Stimulated activated CD4-positive, alpha-beta T cell treated with anti-CD3 and anti-CD28 coated beads, Interleukin-12 subunit alpha, Interleukin-12 subunit beta, amount 100 ng/mL, for 48 hours (primary cell): ENCODE measurements at regions not wholly inside any gene's neighbourhood (a gene's known extent, or its start where the extent isn't known, plus 50 kb on each side); places are given as distances from the start of the nearest gene placed in this dataset.
"Not testable (repeated sequence)": the region's sequence is repeated elsewhere in the genome, so short reads cannot be mapped to it uniquely, and the experiment has no call there.

Experiments used
- DNase-seq, 3 donors: peaks; one replicate each; pipeline ENCODE4 v3.0.0-alpha.2; 2020; ENCODE audit warnings: low read depth in 2 of 3, low spot score in 1 of 3

- DNase-seq = no peak
These were observed 293.1 kb downstream of the TRIML1 start for GRCh38 chr4:188432328-188432727.

- DNase-seq = no peak
These were observed 294.6 kb downstream of the TRIML1 start for GRCh38 chr4:188433741-188434315.

DNA sequence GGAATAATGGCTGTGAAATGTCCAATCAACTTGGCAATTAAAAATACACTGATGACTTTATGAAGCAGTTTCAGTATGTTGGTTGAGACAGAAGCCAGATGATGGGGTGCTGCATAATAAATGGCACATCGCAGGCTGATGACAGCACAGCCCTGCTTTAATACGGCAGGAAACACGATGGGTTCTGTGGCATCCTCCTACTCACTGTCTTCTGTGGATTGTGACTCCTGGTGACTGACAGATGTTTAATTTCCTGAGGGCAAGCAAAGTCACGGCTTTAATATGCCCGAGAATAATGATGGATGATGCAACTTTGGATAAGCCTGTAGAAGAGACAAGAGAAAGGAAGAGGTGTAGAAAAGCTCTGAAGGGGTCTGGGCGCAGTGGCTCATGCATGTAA is 295.4 kb downstream of the TRIML1 start:
- DNase-seq = no peak

GRCh38 chr4:188435381-188435780 is 296.1 kb downstream of the TRIML1 start:
- no peak for DNase-seq

DNA sequence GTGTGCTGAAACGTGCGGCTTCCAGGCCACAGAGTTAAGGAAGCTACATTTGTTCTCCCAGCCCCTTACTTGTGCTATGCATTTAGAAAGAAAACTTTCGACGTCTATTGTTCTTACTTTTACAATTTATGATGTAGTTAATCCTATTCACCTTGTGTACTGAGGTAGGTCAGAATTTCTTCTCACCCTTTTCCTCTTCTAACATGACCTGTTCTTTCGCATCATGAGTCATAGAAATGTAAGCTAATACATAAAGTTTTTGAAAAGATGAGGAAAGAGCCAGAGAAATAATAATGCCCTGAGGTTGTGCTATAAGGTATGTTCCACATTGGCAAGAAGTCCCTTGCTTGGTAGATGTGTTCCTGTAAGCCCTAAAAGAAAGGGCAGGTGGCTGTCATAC is 298.3 kb downstream of the TRIML1 start:
- DNase-seq = no peak

- DNase-seq = not testable (repeated sequence)
These were observed 299.2 kb downstream of the TRIML1 start for GRCh38 chr4:188438391-188438824.

DNA sequence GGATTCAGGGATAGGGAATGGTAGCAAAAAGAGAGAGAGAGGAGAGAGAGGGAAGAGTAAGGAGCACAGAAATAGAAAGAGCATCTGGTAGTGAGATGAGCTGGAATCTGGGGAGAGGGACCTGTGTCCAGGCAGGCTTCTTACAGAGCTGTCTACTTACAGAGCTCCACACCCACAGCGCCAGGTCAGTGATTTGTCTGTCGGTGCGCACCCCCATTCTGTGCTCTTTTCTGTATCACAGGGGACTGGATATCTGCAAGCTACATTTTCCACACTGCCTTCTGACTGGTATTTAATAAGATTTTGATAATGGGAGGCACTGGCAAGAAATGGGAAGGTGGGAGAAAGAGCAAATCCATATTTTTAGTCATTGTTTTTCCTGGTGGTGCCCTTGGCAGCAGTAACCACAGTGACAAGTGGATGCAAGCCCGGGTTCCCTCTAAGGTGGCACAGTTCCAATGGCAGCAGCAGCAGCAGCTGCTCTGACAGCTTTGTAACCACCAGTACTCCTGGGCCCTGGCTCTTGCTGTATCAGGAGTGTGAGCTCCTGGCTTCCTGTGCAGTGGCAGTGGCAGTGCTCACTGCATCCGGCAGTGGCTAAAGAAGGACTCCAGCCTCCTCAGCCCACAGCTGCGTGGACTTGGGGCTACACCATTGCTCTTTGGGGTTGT is 300.5 kb downstream of the TRIML1 start:
- no peak for DNase-seq

GRCh38 chr4:188444500-188444899 is 305.3 kb downstream of the TRIML1 start:
- DNase-seq = no peak

DNA sequence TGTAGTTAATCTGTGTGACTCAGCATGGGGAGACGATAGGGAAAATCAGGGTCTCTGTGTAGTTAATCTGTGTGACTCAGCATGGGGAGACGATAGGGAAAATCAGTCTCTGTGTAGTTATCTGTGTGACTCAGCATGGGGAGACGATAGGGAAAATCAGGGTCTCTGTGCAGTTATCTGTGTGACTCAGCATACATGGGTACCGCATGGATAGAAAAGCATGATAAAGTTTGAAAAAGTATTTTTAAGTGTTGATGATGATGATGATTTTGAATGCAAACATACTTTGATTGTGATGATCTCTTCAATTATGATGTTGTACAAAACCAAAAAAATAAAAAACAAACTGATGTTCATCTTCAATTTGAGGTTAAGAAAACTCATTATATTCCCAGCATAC is 309.8 kb downstream of the TRIML1 start:
- DNase-seq = not testable (repeated sequence)

- no peak for DNase-seq
These were observed 311.3 kb downstream of the TRIML1 start for GRCh38 chr4:188450571-188450970.

DNA sequence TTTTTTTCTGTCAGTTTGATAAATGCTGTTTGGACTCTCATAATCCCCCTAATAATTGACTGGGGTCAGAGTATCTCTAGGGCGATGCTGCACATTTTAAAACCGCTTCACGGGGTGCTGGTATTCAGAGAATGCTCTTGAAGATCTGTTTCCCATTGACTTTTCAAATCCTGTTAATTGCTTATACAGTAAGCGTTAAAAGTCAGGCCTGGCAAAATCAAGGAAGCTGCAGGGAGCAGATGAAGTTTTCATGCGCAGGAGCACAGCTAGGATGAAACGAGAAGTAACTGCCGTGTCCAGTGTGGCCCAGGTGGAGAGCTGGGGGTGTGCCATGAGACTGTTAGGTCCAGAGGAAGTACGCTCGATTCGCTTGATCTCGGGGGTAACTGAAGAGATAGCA is 312.9 kb downstream of the TRIML1 start:
- no peak for DNase-seq

DNA sequence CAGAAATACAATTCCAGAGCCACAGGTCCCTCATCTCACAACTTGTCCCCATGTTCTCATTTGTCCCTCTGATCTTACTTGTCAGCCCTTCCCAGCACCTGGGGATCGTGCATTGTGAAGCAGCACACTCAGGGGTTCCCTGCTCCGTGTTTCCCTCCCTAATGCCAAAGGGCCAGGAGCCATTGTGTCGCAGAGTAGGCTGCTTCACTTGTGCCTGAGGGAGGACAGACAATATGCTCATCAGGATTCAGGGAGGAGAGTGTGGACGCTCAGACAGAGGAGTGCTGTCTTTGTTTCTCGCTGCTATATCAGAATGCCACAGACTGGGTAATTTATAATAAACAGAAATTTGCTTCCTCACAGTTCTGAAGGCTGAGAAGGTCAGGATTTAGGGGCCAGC is 315.3 kb downstream of the TRIML1 start:
- no peak for DNase-seq

DNA sequence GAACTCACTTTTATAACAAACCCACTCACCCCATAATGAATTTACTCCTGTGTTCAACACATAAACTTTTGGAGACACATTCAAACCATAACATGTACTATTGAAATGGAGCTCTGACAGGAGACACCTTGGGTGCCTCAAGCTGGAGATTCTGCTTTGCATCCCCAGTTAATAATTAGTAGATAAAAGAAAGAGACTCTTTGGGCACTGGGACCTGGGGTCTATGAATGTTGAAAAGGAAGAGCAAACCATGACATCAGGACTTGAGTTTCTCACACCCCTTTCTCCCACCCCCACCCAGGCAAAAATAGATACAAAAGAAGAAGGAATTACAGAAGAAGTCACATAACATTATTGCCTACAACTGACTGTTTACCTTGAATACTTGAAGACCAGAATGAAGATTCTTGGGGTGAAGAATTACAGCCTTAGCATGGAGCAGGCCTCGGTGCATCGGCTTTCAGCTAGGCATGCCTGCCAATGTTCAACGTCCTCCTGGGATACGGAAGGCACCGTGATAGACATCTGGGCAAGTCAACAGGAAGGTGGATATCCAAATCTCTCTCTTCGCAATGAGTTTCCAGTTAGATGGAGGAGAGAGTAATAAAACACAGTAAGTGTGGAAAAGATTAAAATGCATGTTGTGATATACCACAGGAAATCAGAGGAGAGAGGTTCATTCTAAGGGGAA is 316.0 kb downstream of the TRIML1 start:
- DNase-seq = no peak

DNA sequence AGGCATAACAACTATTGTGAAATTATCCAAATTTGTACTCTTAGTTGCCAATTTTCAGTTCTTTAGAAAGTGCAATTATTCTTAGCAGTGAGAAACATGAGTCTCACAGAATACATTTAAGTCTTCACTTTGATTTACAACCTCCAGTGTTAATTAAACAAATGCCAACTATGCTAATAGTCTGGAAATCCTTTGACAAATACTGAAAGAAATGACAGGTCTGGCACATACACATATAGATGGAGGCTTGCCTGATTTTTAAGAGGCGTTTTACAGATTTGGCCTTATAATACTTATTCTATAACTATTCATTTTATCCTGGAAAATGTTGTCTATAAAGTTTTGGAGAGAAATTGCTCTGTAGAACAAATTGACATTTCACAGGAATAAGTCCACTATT is 320.1 kb downstream of the TRIML1 start:
- DNase-seq = no peak

- no peak for DNase-seq
These were observed 324.7 kb downstream of the TRIML1 start for GRCh38 chr4:188463909-188464308.

GRCh38 chr4:188466001-188466400 is 326.8 kb downstream of the TRIML1 start:
- no peak for DNase-seq

DNA sequence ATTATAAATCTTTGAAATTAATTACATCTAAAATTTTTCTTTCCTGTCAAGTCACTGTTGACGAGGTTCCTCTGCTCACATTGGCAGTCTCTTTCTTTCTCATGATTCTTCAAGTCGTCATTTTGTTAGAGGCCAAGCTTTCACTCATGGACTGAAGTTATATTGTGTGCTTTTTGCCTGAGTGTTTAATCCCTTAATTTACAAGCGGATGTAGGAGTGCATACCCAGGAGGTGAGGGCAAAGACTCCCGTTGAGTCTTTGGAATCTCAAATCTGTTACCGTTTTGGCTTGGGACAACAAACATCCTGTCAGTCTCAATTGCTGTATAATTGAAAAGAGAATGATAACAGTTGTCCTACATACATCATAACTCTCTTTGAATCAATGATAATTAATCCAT is 345.0 kb downstream of the TRIML1 start:
- no peak for DNase-seq

GRCh38 chr4:188485906-188486305 is 346.7 kb downstream of the TRIML1 start:
- DNase-seq = no peak

DNA sequence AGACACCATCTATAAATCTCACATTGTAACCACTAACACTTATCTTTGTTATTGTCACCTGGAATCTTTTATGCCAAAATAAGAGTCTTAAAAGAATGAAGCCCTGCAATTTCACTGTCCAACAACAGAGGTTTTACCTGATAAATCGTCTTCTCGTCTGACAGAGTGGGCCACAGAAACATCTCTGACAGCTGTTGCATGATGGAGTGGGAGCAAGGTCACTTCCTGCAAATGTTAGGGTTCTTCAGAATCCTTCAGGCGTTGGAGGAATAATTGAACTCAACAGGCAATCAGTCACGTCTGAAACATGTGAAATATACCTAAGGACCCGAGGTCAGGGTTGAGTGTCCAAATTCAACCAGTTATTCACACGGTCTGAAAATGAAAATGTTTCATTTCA is 353.6 kb downstream of the TRIML1 start:
- DNase-seq = no peak

- no peak for DNase-seq
These were observed 355.9 kb downstream of the TRIML1 start for GRCh38 chr4:188495169-188495568.

- no peak for DNase-seq
These were observed 372.2 kb downstream of the TRIML1 start for GRCh38 chr4:188511431-188511830.

DNA sequence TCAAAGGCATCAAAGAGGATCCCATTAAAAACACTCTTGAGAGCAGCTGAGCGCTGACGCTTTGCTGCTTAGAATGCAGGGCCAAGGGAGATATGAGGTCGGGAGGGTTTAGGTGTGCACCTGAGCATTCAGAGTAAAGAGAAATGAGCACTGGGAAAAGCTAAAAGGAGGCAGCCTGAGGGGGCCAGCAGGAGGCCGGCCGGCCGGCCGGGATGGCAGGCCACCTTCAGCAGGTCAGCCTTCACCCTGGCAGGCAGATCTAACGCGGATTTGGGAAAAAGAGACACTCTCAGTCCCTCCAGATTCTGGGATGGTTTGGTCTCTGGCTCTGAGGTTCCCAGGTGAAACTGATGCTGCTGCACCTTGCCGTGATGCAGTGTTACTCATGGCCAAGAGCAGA is 393.5 kb downstream of the TRIML1 start:
- no peak for DNase-seq

GRCh38 chr4:188534297-188534696 is 395.1 kb downstream of the TRIML1 start:
- DNase-seq = no peak
